Testis (tissue), 2 donors: ENCODE measurements at regions not wholly inside any gene's neighbourhood (a gene's known extent, or its start where the extent isn't known, plus 50 kb on each side); places are given as distances from the start of the nearest gene placed in this dataset.

Experiments
- DNase-seq: peaks from one replicate; pipeline ENCODE4 v3.0.0-alpha.2; 2019
- H3K27ac ChIP-seq, 2 donors: fragments of 200-600 bp; sonication (generic); one replicate each; pipeline ENCODE4 v1.5.1; 2019
- H3K27me3 ChIP-seq: fragments of 200-600 bp; sonication (generic); one replicate; pipeline ENCODE4 v1.5.1; 2019
- H3K36me3 ChIP-seq: fragments of 200-600 bp; sonication (generic); one replicate; pipeline ENCODE4 v1.5.1; 2017; ENCODE audit warnings: low read depth; ENCODE audit errors: missing control alignments
- H3K4me1 ChIP-seq: fragments of 200-600 bp; sonication (generic); one replicate; pipeline ENCODE4 v1.5.1; 2019
- H3K4me3 ChIP-seq, 2 donors: fragments of 200-600 bp; sonication (generic); one replicate each; pipeline ENCODE4 v1.5.1; 2017 to 2019
- H3K9me3 ChIP-seq: fragments of 200-600 bp; sonication (generic); one replicate; pipeline ENCODE4 v1.5.1; 2017
- POLR2A ChIP-seq: fragments of 450-650 bp; IDR thresholded peaks from one replicate; pipeline ENCODE4 v1.6.1; 2017; ENCODE audit warnings: antibody characterized with exemption, mild to moderate bottlenecking, moderate library complexity
- WGBS, 2 donors: methylation state at CpG; one replicate each; pipeline ENCODE4 v1.1.5; 2018; 5-methylcytosine and 5-hydroxymethylcytosine counted together
- intact Hi-C: fragments of 100-400 bp; cut with DNase I; formaldehyde crosslinking; loops from one replicate; pipeline ENCODE4 v1.15.1; 2023; ENCODE audit warnings: low total_unique reads
- TF ChIP-seq, protein P1 (sequence below), 3 experiments: fragments of 450-650 bp in 2 of 3; fragments of 200-600 bp in 1 of 3; sonication (generic) in 1 of 3; IDR thresholded peaks; one replicate each; pipeline ENCODE4 v1.5.1; 2016 to 2019; ENCODE audit warnings: antibody characterized with exemption in 3 of 3, mild to moderate bottlenecking in 2 of 3, moderate library complexity in 1 of 3

- intact Hi-C loops: no loop called here
- DNase-seq: no peak
- Histone ChIP-seq H3K27ac (no peak overlapping the region), H3K9me3 (no peaks in the 10 kb centered on the region), H3K36me3 (no peaks in the 10 kb centered on the region), H3K4me1 (no peaks in the 10 kb centered on the region), H3K4me3 (no peak overlapping the region), H3K27me3 (no peaks in the 10 kb centered on the region)
- no peak for TF ChIP-seq POLR2A
- TF ChIP-seq, protein P1, sequence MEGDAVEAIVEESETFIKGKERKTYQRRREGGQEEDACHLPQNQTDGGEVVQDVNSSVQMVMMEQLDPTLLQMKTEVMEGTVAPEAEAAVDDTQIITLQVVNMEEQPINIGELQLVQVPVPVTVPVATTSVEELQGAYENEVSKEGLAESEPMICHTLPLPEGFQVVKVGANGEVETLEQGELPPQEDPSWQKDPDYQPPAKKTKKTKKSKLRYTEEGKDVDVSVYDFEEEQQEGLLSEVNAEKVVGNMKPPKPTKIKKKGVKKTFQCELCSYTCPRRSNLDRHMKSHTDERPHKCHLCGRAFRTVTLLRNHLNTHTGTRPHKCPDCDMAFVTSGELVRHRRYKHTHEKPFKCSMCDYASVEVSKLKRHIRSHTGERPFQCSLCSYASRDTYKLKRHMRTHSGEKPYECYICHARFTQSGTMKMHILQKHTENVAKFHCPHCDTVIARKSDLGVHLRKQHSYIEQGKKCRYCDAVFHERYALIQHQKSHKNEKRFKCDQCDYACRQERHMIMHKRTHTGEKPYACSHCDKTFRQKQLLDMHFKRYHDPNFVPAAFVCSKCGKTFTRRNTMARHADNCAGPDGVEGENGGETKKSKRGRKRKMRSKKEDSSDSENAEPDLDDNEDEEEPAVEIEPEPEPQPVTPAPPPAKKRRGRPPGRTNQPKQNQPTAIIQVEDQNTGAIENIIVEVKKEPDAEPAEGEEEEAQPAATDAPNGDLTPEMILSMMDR (IDR thresholded peaks at IDR 0.05): no peak
These were observed 188.8 kb upstream of the ACTBL2 start for GRCh38 chr5:57671371-57671770.

DNA sequence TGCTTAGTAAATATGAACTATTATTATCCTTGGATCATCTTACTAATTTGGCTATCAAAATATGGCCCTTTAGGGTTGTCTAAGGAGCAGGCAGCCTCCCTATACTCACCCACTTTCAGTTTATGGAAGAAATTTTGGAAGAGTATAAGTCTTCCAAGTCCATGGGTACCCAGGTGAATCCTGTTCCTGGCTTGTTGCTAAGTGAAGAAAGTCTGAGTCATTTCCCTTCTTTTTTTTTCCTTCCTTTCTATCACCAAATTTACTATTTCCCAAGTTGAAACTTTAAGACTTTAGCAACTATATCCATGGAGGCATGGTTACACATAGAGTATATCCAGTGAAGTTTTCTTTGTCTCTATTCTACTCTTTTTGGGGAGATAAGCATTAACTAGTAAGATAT, 184.0 kb upstream of the ACTBL2 start:
- no peak for TF ChIP-seq POLR2A
- TF ChIP-seq, protein P1 (IDR thresholded peaks at IDR 0.05): no peak
- Histone ChIP-seq H3K4me3 (no peak overlapping the region), H3K4me1 (no peaks in the 10 kb centered on the region), H3K27me3 (no peaks in the 10 kb centered on the region), H3K36me3 (no peaks in the 10 kb centered on the region), H3K27ac (no peak overlapping the region), H3K9me3 (no peaks in the 10 kb centered on the region)
- DNase-seq: no peak
- intact Hi-C loops: no loop called here

- Histone ChIP-seq H3K4me3 (no peak overlapping the region), H3K27me3 (no peaks in the 10 kb centered on the region), H3K36me3 (no peaks in the 10 kb centered on the region), H3K4me1 (no peaks in the 10 kb centered on the region), H3K27ac (no peak overlapping the region), H3K9me3 (no peaks in the 10 kb centered on the region)
- WGBS, 2 donors: 92 to 95% methylated on average over 7 of the region's 7 CpGs
- no peak for DNase-seq
- no peak for TF ChIP-seq POLR2A
- TF ChIP-seq, protein P1 (IDR thresholded peaks at IDR 0.05): no peak
- intact Hi-C loops: no loop called here
These were observed 182.7 kb upstream of the ACTBL2 start for GRCh38 chr5:57665146-57665936.

GRCh38 chr5:57664700-57665099, 182.1 kb upstream of the ACTBL2 start:
- no peak overlapping the region for H3K27ac ChIP-seq
- no peaks in the 10 kb centered on the region for H3K9me3 ChIP-seq
- DNase-seq: no peak
- no peak for TF ChIP-seq POLR2A
- TF ChIP-seq, protein P1 (IDR thresholded peaks at IDR 0.05): no peak
- H3K27me3 ChIP-seq: no peaks in the 10 kb centered on the region
- no peaks in the 10 kb centered on the region for H3K36me3 ChIP-seq
- intact Hi-C loops: no loop called here
- no peaks in the 10 kb centered on the region for H3K4me1 ChIP-seq
- WGBS, 2 donors: 88 to 98% methylated on average over 1 of the region's 1 CpG
- no peak overlapping the region for H3K4me3 ChIP-seq

DNA sequence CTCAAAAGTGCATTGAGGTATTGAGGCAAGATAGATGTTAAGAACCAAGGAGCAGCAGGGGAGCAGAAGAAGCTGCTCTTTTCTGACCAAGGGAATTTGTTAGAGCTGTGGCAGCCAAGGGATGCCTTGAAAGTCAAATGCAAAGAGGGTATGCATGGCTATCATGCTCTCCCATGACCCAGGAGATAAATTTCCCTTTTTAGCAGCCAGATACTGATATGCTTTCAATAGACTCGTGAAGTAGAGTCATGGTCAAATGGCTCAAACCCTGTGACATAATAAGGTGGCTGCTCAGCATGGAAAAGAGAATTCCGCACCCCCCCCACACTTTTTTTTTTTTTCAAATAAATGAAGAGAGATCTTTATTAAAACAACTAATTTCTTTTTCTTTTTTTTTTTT, 180.9 kb upstream of the ACTBL2 start:
- Histone ChIP-seq H3K27me3 (no peaks in the 10 kb centered on the region), H3K4me3 (no peak overlapping the region), H3K9me3 (no peaks in the 10 kb centered on the region), H3K36me3 (no peaks in the 10 kb centered on the region), H3K4me1 (no peaks in the 10 kb centered on the region), H3K27ac (no peak overlapping the region)
- WGBS, 2 donors: 62 to 82% methylated on average over 2 of the region's 2 CpGs
- no peak for DNase-seq
- TF ChIP-seq, protein P1 (IDR thresholded peaks at IDR 0.05): no peak
- no peak for TF ChIP-seq POLR2A
- intact Hi-C loops: no loop called here
